IMR-90 (cell line): ENCODE measurements at regions not wholly inside any gene's neighbourhood (a gene's known extent, or its start where the extent isn't known, plus 50 kb on each side); places are given as distances from the start of the nearest gene placed in this dataset.

Experiments used
- ATAC-seq: fragments of 200-7000 bp; cut with Tn5 transposase; 2 replicates; pipeline ENCODE4 v1.9.1; 2020; ENCODE audit warnings: low read depth, mild to moderate bottlenecking, moderate library complexity
- BruUV-seq: library from RNA; stranded (reverse); fragments of 400-500 nt; replicated peaks from 2 replicates; lab custom pipeline; 2021; lab: Mats Ljungman, UMichigan
- CTCF ChIA-PET: fragments of 300-600 bp; formaldehyde crosslinking; extraction: SDS; loops from one replicate; lab custom pipeline; 2021; ENCODE audit warnings: antibody characterized with exemption; lab: Yijun Ruan, JAX
- POLR2A ChIA-PET: fragments of 300-600 bp; sonication (Branson Sonifier 250); formaldehyde crosslinking; loops from one replicate; lab custom pipeline; 2022; ENCODE audit warnings: antibody characterized with exemption; ENCODE audit not compliant: unreplicated experiment; lab: Charles Lee
- DNase-seq: peaks from one replicate; pipeline ENCODE4 v3.0.0; 2013
- H2AFZ ChIP-seq: replicated peaks from 2 replicates; pipeline ENCODE3; 2013; ENCODE audit warnings: low read length, mild to moderate bottlenecking; ENCODE audit not compliant: poor library complexity
- H2AK5ac ChIP-seq: 2 replicates; pipeline ENCODE4 v1.6.1; 2013; ENCODE audit warnings: low read depth, low read length, inconsistent platforms
- H2AK9ac ChIP-seq: replicated peaks from 2 replicates; pipeline ENCODE3; 2013; ENCODE audit warnings: mild to moderate bottlenecking, low read depth, low read length, moderate library complexity; ENCODE audit not compliant: poor library complexity
- H2BK120ac ChIP-seq: 2 replicates; pipeline ENCODE4 v1.6.1; 2013; ENCODE audit warnings: low read depth, low read length, inconsistent platforms
- H2BK15ac ChIP-seq: 3 replicates; pipeline ENCODE4 v1.6.1; 2013; ENCODE audit warnings: low read depth, low read length, inconsistent platforms
- H2BK20ac ChIP-seq: 2 replicates; pipeline ENCODE4 v1.6.1; 2013; ENCODE audit warnings: low read depth, mild to moderate bottlenecking, inconsistent platforms, low read length, moderate library complexity
- H2BK5ac ChIP-seq: 2 replicates; pipeline ENCODE4 v1.6.1; 2013; ENCODE audit warnings: mild to moderate bottlenecking, low read depth, low read length, inconsistent platforms; ENCODE audit not compliant: poor library complexity, severe bottlenecking
- H3K14ac ChIP-seq: replicated peaks from 2 replicates; pipeline ENCODE4 v1.6.1; 2013; ENCODE audit warnings: low read depth, low read length, inconsistent platforms
- H3K18ac ChIP-seq: 2 replicates; pipeline ENCODE4 v1.6.1; 2013; ENCODE audit warnings: low read depth, low read length, control low read depth
- H3K23ac ChIP-seq: 2 replicates; pipeline ENCODE4 v1.6.1; 2013; ENCODE audit warnings: low read depth, low read length, inconsistent platforms
- H3K27ac ChIP-seq: 2 replicates; pipeline ENCODE4 v1.5.1; 2013; ENCODE audit warnings: mild to moderate bottlenecking, control low read depth, low read length; ENCODE audit not compliant: insufficient read depth
- H3K27me3 ChIP-seq: 2 replicates; pipeline ENCODE4 v1.6.1; 2013; ENCODE audit warnings: low read length; ENCODE audit not compliant: control insufficient read depth, insufficient read depth
- H3K36me3 ChIP-seq: 2 replicates; pipeline ENCODE4 v1.6.1; 2013; ENCODE audit warnings: low read length, mixed read lengths; ENCODE audit not compliant: control insufficient read depth, insufficient read depth
- H3K4ac ChIP-seq: 2 replicates; pipeline ENCODE4 v1.6.1; 2013; ENCODE audit warnings: low read depth, low read length, inconsistent platforms
- H3K4me1 ChIP-seq: 2 replicates; pipeline ENCODE4 v1.6.1; 2013; ENCODE audit warnings: low read length, mixed read lengths; ENCODE audit not compliant: control insufficient read depth, insufficient read depth
- H3K4me2 ChIP-seq: 2 replicates; pipeline ENCODE4 v1.6.1; 2013; ENCODE audit warnings: low read depth, mild to moderate bottlenecking, control low read depth, low read length, moderate library complexity
- H3K4me3 ChIP-seq: 2 replicates; pipeline ENCODE4 v1.5.1; 2013; ENCODE audit warnings: low read depth, mild to moderate bottlenecking, control low read depth, low read length, moderate library complexity; ENCODE audit not compliant: insufficient read depth
- H3K56ac ChIP-seq: 2 replicates; pipeline ENCODE4 v1.6.1; 2013; ENCODE audit warnings: low read length, inconsistent platforms; ENCODE audit not compliant: insufficient read depth; ENCODE audit errors: extremely low read depth
- H3K79me1 ChIP-seq, 2 experiments: 2 replicates each; pipeline ENCODE4 v1.6.1; 2013; ENCODE audit warnings: low read length in 2 of 2, inconsistent platforms in 1 of 2, low read depth in 1 of 2
- H3K9ac ChIP-seq: 2 replicates; pipeline ENCODE4 v1.6.1; 2013; ENCODE audit warnings: low read depth, low read length, control low read depth
- H3K9me1 ChIP-seq: 2 replicates; pipeline ENCODE4 v1.6.1; 2013; ENCODE audit warnings: low read length, inconsistent platforms; ENCODE audit not compliant: insufficient read depth
- H3K9me3 ChIP-seq: 2 replicates; pipeline ENCODE4 v1.6.1; 2013; ENCODE audit warnings: low read length; ENCODE audit not compliant: control insufficient read depth, insufficient read depth
- H4K20me1 ChIP-seq: 2 replicates; pipeline ENCODE4 v1.6.1; 2013; ENCODE audit warnings: low read length, inconsistent platforms; ENCODE audit not compliant: insufficient read depth
- H4K5ac ChIP-seq: 2 replicates; pipeline ENCODE4 v1.6.1; 2013; ENCODE audit warnings: mild to moderate bottlenecking, low read depth, low read length, control low read depth
- H4K8ac ChIP-seq, 2 experiments: 2 replicates each; pipeline ENCODE4 v1.6.1; 2013; ENCODE audit warnings: low read depth in 2 of 2, low read length in 2 of 2, control low read depth in 1 of 2, inconsistent platforms in 1 of 2
- H4K91ac ChIP-seq: 2 replicates; pipeline ENCODE4 v1.6.1; 2013; ENCODE audit warnings: low read depth, low read length, inconsistent platforms; ENCODE audit not compliant: insufficient read depth
- CEBPB ChIP-seq: IDR thresholded peaks from 2 replicates; pipeline ENCODE4 v1.6.1; 2012; ENCODE audit warnings: low read depth, low read length, improper control_type of control experiment
- FOS ChIP-seq: fragments of 150-350 bp; IDR thresholded peaks from 2 replicates; pipeline ENCODE4 v1.6.1; 2016; ENCODE audit warnings: low read depth, low read length
- MAZ ChIP-seq: IDR thresholded peaks from 2 replicates; pipeline ENCODE4 v1.6.1; 2012; ENCODE audit warnings: low read depth, mild to moderate bottlenecking, low read length, improper control_type of control experiment, moderate library complexity, borderline replicate concordance
- POLR2A ChIP-seq: IDR thresholded peaks from 2 replicates; pipeline ENCODE4 v1.6.1; 2012; ENCODE audit warnings: mild to moderate bottlenecking, low read depth, low read length
- RAD21 ChIP-seq: IDR thresholded peaks from 2 replicates; pipeline ENCODE4 v1.6.1; 2012; ENCODE audit warnings: low read length, improper control_type of control experiment
- RCOR1 ChIP-seq: IDR thresholded peaks from 2 replicates; pipeline ENCODE4 v1.6.1; 2012; ENCODE audit warnings: mild to moderate bottlenecking, low read length, improper control_type of control experiment; ENCODE audit not compliant: insufficient replicate concordance
- RFX5 ChIP-seq: IDR thresholded peaks from 2 replicates; pipeline ENCODE4 v1.8.0; 2012; ENCODE audit warnings: low read depth, mild to moderate bottlenecking, low read length, moderate library complexity
- WGBS, 2 experiments: methylation state at CpG; one replicate each; pipeline versions ENCODE4 v1.1.5 to v1.1.7; 2013; ENCODE audit warnings: missing lambda C conversion rate in 2 of 2; ENCODE audit not compliant: insufficient read length in 1 of 2; ENCODE audit errors: extremely low coverage in 2 of 2; 5-methylcytosine and 5-hydroxymethylcytosine counted together
- dilution Hi-C: fragments of 300-500 bp; cut with HindIII; formaldehyde crosslinking; loops from one replicate; pipeline ENCODE4 v1.14.3; 2018; ENCODE audit warnings: low sequenced_read_pairs; ENCODE audit not compliant: unreplicated experiment
- in situ Hi-C: fragments of 300-500 bp; cut with MboI; formaldehyde crosslinking; loops from 3 replicates; pipeline ENCODE4 v1.14.3; 2019; ENCODE audit warnings: low sequenced_read_pairs, inconsistent platforms, mixed read lengths
- intact Hi-C: fragments of 100-400 bp; cut with micrococcal nuclease; formaldehyde crosslinking; loops from 2 replicates; pipeline ENCODE4 v1.10.0; 2022
- TF ChIP-seq, protein P1 (sequence below): fragments of 150-350 bp; IDR thresholded peaks from 2 replicates; pipeline ENCODE4 v1.6.1; 2016; ENCODE audit warnings: low read depth, mild to moderate bottlenecking, low read length, moderate library complexity, borderline replicate concordance

DNA sequence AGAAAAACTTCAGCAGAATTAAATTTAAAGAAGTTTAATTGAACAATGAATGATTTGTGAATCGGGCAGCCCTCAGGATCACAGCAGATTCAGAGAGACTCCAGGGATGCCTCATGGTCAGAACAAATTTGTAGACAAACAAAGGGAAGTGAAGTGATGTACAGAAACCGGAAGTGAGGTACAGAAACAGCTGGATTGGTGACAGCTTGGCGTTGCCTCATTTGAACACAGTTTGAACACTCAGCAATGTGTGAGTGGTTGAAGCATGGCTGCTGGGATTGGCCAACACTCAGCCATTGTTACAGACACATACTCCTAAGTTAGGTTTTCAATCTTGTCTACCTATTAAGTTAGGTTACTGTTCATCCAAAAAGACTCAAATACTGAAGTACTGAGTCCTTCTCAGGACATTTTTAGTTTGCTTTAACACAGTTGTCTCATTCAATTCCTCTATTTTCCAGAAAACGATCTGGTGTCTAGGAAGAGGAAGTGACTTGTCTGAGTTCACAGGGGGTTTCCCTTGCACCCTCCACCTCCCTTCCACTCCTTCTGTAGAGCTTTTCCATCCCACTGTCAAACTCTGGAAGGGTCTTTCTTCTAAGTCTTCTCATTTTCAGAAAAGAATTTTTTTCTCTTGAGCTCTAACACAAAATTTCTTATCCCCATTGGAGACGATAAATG lies 137.9 kb downstream of the SLC4A3 start:
- WGBS, 2 experiments, result no CpG with 5 or more reads among the region's 5 CpGs
- Histone ChIP-seq H3K27me3 (peaks cover 5% of the 10 kb centered on the region; the same call in 1 of the 2 replicates), H3K4ac (no peak overlapping the region), H3K4me2 (no peak overlapping the region), H3K9me1 (no peaks in the 10 kb centered on the region), H3K79me1 (no peaks in the 10 kb centered on the region), H4K5ac (no peak overlapping the region), H2AFZ (no peak overlapping the region), H3K56ac (no peak overlapping the region), H2AK9ac (no peak overlapping the region), H3K4me1 (no peaks in the 10 kb centered on the region), H3K9me3 (no peaks in the 10 kb centered on the region), H4K20me1 (no peaks in the 10 kb centered on the region), H2BK5ac (no peak overlapping the region), H3K14ac (no peak overlapping the region), H3K18ac (no peak overlapping the region), H4K91ac (no peak overlapping the region), H2BK15ac (no peak overlapping the region), H3K4me3 (no peak overlapping the region), H2BK120ac (no peak overlapping the region), H4K8ac (no peak overlapping the region), H3K23ac (no peak overlapping the region), H2BK20ac (no peak overlapping the region), H3K36me3 (no peaks in the 10 kb centered on the region), H3K27ac (no peak overlapping the region), H2AK5ac (no peak overlapping the region), H3K9ac (no peak overlapping the region)
- in situ Hi-C loops, result no loop called here
- intact Hi-C loops, result no loop called here
- POLR2A ChIA-PET, result no interaction called here
- DNase-seq (no peak), ATAC-seq (no peak)
- dilution Hi-C loops, result no loop called here
- CTCF ChIA-PET, result no interaction called here
- BruUV-seq, result no TSS peak
- TF ChIP-seq RAD21 (no peak), POLR2A (no peak), RFX5 (no peak), RCOR1 (no peak), CEBPB (no peak), MAZ (no peak), FOS (no peak)
- TF ChIP-seq, protein P1, sequence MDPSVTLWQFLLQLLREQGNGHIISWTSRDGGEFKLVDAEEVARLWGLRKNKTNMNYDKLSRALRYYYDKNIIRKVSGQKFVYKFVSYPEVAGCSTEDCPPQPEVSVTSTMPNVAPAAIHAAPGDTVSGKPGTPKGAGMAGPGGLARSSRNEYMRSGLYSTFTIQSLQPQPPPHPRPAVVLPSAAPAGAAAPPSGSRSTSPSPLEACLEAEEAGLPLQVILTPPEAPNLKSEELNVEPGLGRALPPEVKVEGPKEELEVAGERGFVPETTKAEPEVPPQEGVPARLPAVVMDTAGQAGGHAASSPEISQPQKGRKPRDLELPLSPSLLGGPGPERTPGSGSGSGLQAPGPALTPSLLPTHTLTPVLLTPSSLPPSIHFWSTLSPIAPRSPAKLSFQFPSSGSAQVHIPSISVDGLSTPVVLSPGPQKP, result no peak
